ENCODE measurements at regions not wholly inside any gene's neighbourhood (a gene's known extent, or its start where the extent isn't known, plus 50 kb on each side); places are given as distances from the start of the nearest gene placed in this dataset.
A peak's percentile ranks its signal among the peaks of the same experiment; 100 is the strongest.

DNA sequence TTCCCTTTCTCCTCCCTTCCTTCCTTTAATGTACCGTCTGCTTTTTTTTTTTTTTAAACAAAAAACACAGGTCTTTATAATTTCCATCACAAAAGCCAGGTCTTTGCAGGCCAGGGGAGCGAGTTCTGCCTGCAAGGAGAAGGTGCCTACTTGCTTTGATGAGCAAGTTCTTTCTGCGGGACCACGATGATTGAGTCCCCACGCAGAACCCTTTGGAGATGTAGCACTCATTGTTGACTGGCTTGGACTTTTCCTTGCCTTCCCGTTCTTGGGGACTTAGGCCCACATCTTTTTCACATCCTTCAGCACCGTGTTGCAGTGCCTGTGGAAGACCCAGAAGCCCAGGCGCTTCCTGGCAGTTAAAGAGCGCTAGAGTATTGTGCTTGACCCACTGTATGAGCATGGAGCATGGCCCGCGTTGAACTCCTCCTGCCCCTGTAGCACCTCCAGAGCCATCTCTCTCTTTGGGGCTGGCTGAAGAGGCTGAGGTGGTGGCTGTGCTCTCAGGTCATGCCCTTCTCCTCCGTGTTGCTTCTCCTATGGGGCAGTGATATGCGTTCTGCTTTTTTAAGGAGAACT is 177.6 kb downstream of the EXOC5 start:
- DNase-seq, result no peak
- H3K27ac ChIP-seq, result no peak overlapping the region
- TF ChIP-seq, protein P1, sequence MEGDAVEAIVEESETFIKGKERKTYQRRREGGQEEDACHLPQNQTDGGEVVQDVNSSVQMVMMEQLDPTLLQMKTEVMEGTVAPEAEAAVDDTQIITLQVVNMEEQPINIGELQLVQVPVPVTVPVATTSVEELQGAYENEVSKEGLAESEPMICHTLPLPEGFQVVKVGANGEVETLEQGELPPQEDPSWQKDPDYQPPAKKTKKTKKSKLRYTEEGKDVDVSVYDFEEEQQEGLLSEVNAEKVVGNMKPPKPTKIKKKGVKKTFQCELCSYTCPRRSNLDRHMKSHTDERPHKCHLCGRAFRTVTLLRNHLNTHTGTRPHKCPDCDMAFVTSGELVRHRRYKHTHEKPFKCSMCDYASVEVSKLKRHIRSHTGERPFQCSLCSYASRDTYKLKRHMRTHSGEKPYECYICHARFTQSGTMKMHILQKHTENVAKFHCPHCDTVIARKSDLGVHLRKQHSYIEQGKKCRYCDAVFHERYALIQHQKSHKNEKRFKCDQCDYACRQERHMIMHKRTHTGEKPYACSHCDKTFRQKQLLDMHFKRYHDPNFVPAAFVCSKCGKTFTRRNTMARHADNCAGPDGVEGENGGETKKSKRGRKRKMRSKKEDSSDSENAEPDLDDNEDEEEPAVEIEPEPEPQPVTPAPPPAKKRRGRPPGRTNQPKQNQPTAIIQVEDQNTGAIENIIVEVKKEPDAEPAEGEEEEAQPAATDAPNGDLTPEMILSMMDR (IDR thresholded peaks at IDR 0.05), result no peak
- no peak for TF ChIP-seq POLR2A (IDR thresholded peaks at IDR 0.05)
- H3K27me3 ChIP-seq, result no peaks in the 10 kb centered on the region
- WGBS, 2 donors, result 77 to 81% methylated on average over 13 of the region's 13 CpGs
- no peak overlapping the region for H3K4me3 ChIP-seq (replicated peaks in 1 of 3)
- intact Hi-C loops (cut with DNase I), result no loop called here
- no peaks in the 10 kb centered on the region for H3K36me3 ChIP-seq
- H3K9me3 ChIP-seq, result no peaks in the 10 kb centered on the region
- H3K4me1 ChIP-seq, result no peaks in the 10 kb centered on the region

DNA sequence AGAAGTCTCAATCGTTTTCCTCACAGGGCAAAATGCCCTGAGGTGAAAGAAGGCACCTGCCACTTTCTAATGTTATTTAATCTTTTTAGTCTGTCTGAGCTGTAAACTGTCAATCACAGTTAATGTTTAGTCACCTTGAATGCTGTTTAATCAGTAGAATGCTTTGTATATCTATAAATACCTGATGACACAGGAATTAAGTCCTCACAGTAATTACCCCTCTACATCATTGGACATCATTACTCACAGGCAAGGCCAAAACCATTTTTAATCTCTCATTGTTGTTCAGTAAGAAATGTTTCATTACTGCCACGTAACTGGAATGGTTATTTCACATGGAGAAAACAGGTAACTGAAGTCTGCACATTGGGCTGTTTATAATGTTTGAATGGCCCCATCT is 178.8 kb downstream of the EXOC5 start:
- no peak for TF ChIP-seq POLR2A (IDR thresholded peaks at IDR 0.05)
- TF ChIP-seq, protein P1 (IDR thresholded peaks at IDR 0.05), result no peak
- WGBS, 2 donors, result 65 to 68% methylated on average over 2 of the region's 2 CpGs
- no peaks in the 10 kb centered on the region for H3K4me1 ChIP-seq
- H3K4me3 ChIP-seq (replicated peaks in 1 of 3), result no peak overlapping the region
- DNase-seq, result no peak
- intact Hi-C loops (cut with DNase I), result no loop called here
- H3K36me3 ChIP-seq, result no peaks in the 10 kb centered on the region
- H3K27me3 ChIP-seq, result no peaks in the 10 kb centered on the region
- no peaks in the 10 kb centered on the region for H3K9me3 ChIP-seq
- H3K27ac ChIP-seq, result no peak overlapping the region

DNA sequence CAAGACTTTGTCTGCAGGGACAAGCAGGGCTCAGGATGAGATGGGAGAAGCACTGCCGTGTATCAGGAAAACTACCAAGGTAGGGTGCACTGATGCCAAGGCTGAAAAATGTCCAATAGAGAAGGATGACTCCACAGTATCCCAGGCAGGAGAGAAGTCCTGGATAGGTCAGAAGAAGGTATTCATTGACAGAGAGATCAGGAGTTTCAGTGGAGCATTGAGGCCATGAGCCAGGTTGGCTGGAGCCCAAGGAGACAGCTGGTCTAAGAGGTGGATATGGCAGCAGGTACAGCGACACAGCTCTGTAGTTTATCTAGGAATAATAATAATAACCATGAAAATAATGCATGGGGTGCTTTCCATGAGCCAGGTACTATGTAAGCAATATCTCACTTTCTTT is 180.9 kb downstream of the EXOC5 start:
- 82% methylated on average over 2 of the region's 2 CpGs for WGBS, 2 donors
- DNase-seq, result no peak

DNA sequence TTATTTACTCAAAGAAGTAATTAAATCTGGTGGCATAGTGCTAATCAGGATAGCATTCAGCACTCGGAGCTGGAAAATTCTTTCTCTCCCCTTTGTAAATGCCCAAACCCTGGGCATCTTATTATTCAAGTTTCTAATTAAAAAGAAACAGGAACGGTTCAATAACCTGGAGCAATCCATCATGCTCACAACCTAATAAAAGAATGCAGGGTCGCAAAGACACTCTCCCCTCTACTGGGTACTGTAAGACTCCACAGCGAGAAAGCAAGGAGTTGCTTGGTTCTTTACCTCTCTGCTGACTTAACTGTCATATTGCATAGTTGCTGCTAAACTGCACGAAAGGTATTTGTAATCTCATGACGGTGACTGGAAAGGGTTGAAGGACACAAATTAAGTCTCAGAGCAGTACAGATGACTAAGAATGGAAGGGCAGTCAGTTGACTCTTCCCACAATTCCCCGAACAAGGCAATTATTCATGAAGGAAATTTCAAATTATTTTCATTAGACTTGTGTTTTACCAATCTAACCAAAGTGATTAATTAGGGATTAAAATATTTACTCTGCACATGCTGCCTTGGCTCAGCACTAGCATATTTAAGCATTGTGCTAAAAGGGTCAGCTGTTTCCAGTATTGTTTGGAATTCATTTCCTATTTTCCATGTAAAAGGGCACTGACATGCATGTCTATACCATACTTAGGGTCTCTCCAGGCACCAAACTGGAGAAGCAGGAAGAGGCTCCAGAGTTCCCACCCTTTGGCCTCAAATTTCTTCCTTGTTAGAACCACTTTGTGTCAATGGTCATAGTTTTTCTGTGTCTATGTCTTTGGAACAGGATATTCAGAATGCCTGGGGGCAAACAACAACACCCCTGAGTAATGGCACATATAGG is 182.2 kb downstream of the EXOC5 start:
- Histone ChIP-seq H3K9me3 (no peaks in the 10 kb centered on the region), H3K36me3 (no peaks in the 10 kb centered on the region), H3K27ac (no peak overlapping the region), H3K27me3 (no peaks in the 10 kb centered on the region), H3K4me1 (no peaks in the 10 kb centered on the region), H3K4me3 (replicated peaks in 1 of 3) (no peak overlapping the region)
- intact Hi-C loops (cut with DNase I), result no loop called here
- WGBS, 2 donors, result 80 to 82% methylated on average over 7 of the region's 7 CpGs
- DNase-seq, result no peak
- TF ChIP-seq, protein P1 (IDR thresholded peaks at IDR 0.05), result no peak
- no peak for TF ChIP-seq POLR2A (IDR thresholded peaks at IDR 0.05)

More for the DNA sequence above, 180.9 kb downstream of the EXOC5 start:
- TF ChIP-seq POLR2A (IDR thresholded peaks at IDR 0.05), result no peak
- TF ChIP-seq, protein P1 (IDR thresholded peaks at IDR 0.05), result no peak
- intact Hi-C loops (cut with DNase I), result no loop called here
- no peaks in the 10 kb centered on the region for H3K36me3 ChIP-seq
- H3K9me3 ChIP-seq, result no peaks in the 10 kb centered on the region
- H3K4me3 ChIP-seq (replicated peaks in 1 of 3), result no peak overlapping the region
- no peak overlapping the region for H3K27ac ChIP-seq
- H3K4me1 ChIP-seq, result no peaks in the 10 kb centered on the region
- H3K27me3 ChIP-seq, result no peaks in the 10 kb centered on the region

DNA sequence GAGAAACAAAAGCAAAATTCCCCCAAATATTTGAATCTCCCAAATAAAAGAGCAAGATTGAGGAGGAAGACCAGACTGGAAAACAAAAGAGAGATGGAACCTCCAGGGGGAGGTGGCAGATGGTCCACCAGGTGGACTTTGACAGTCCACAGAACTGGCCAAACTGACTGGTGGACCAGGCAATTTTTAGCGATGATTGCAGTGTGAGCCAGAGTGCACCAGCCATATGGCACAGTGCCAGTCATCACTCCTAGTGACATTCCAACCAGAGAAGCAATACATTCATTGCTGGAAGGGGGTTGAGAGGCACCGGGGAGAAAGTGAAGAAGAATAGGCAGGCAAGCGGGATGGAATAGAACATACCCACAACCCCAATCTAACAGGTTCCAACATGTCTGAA is 182.9 kb downstream of the EXOC5 start:
- Histone ChIP-seq H3K27me3 (no peaks in the 10 kb centered on the region), H3K9me3 (no peaks in the 10 kb centered on the region), H3K4me3 (replicated peaks in 1 of 3) (no peak overlapping the region), H3K27ac (no peak overlapping the region), H3K4me1 (no peaks in the 10 kb centered on the region), H3K36me3 (no peaks in the 10 kb centered on the region)
- intact Hi-C loops (cut with DNase I), result no loop called here
- TF ChIP-seq, protein P1 (IDR thresholded peaks at IDR 0.05), result no peak
- no peak for TF ChIP-seq POLR2A (IDR thresholded peaks at IDR 0.05)
- WGBS, 2 donors, result 47 to 54% methylated on average over 3 of the region's 3 CpGs
- peak; percentile 3 to 5 for DNase-seq
